ENCODE measurements at regions not wholly inside any gene's neighbourhood (a gene's known extent, or its start where the extent isn't known, plus 50 kb on each side); places are given as distances from the start of the nearest gene placed in this dataset.

DNA sequence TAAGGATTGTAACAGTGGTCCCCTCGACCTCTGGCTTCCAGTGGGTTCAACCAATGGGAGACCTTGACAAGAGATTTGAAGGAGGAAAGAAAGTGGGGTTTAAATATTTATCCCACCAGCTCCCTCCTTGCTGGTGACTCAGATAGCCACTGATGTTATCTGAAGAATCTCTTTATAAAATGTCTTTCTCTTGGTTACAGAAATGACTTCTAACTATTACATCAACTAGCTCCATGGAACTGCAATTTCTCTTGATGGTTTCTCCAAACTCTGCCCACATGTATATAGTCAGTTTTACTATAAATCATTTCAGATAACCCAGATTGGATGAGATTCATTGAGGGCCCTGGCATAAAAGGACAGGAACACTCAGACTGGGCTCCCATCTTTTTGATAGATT lies 920.2 kb upstream of the SOX9 start:
- H3K18ac ChIP-seq (ENCODE audit: extremely low read depth, low read length), result no peak overlapping the region
- no peak overlapping the region for H3K23ac ChIP-seq (ENCODE audit: insufficient read length)
- no peaks in the 10 kb centered on the region for H3K27me3 ChIP-seq (replicated peaks in 1 of 4; ENCODE audit: control insufficient read depth in 3 of 4, extremely low read depth in 1 of 4, insufficient read depth in 3 of 4, low read length in 3 of 4)
- H2AK5ac ChIP-seq (ENCODE audit: low read depth, low read length), result no peak overlapping the region
- H3K79me1 ChIP-seq (ENCODE audit: low read depth, low read length), result no peaks in the 10 kb centered on the region
- H3K36me3 ChIP-seq (ENCODE audit: control insufficient read depth in 2 of 4, insufficient read depth in 4 of 4, low read length in 3 of 4), result no peaks in the 10 kb centered on the region
- H3K9ac ChIP-seq (replicated peaks in 1 of 4; ENCODE audit: extremely low read depth in 1 of 4, low read depth in 3 of 4, low read length in 3 of 4), result no peak overlapping the region
- H2BK20ac ChIP-seq (ENCODE audit: low read length), result no peak overlapping the region
- no peak overlapping the region for H4K8ac ChIP-seq (ENCODE audit: extremely low read depth, insufficient read depth, low read length)
- H3K79me2 ChIP-seq (ENCODE audit: control insufficient read depth in 1 of 2, insufficient read depth in 2 of 2, low read length in 2 of 2), result no peaks in the 10 kb centered on the region
- no peaks in the 10 kb centered on the region for H3K9me3 ChIP-seq (ENCODE audit: insufficient read depth in 2 of 2, low read depth in 1 of 2, low read length in 1 of 2)
- ChIA-PET POLR2A (ENCODE audit: partially characterized antibody) (no interaction called here), CTCF (ENCODE audit: partially characterized antibody) (no interaction called here)
- H3K56ac ChIP-seq (replicated peaks; ENCODE audit: insufficient read length, low read depth, low read length), result no peak overlapping the region
- H4K5ac ChIP-seq (ENCODE audit: insufficient read length, low read depth, low read length), result no peak overlapping the region
- H3K4me1 ChIP-seq (replicated peaks in 1 of 4; ENCODE audit: control insufficient read depth in 3 of 4, insufficient read depth in 4 of 4, low read length in 3 of 4), result no peaks in the 10 kb centered on the region
- H3K27ac ChIP-seq (ENCODE audit: low read depth, low read length), result no peak overlapping the region
- no peak overlapping the region for H3K4me3 ChIP-seq (ENCODE audit: extremely low read depth in 1 of 4, insufficient read depth in 2 of 4, low read depth in 3 of 4, low read length in 4 of 4)
- H2BK15ac ChIP-seq (ENCODE audit: low read length), result no peak overlapping the region
- H2AFZ ChIP-seq (ENCODE audit: low read length), result no peak overlapping the region
- H2BK5ac ChIP-seq (ENCODE audit: low read depth, low read length), result no peak overlapping the region
- DNase-seq (ENCODE audit: low read depth in 1 of 2, low spot score in 2 of 2) (no peak), FAIRE-seq (no peak)
- no peak overlapping the region for H3K4me2 ChIP-seq (ENCODE audit: insufficient read depth in 1 of 2, low read depth in 2 of 2, low read length in 2 of 2)
- H2BK120ac ChIP-seq (replicated peaks; ENCODE audit: low read depth, low read length), result no peak overlapping the region
- H4K20me1 ChIP-seq (replicated peaks in 1 of 2; ENCODE audit: control insufficient read depth in 1 of 2, insufficient read depth in 2 of 2, low read length in 2 of 2), result no peaks in the 10 kb centered on the region
- no peak overlapping the region for H4K91ac ChIP-seq (replicated peaks; ENCODE audit: insufficient read length, low read length)
- no peaks in the 10 kb centered on the region for H3K23me2 ChIP-seq (ENCODE audit: low read depth, low read length)
- no peak overlapping the region for H2BK12ac ChIP-seq (ENCODE audit: low read depth, low read length)
- H3K14ac ChIP-seq (ENCODE audit: insufficient read length), result no peak overlapping the region
- H3K4ac ChIP-seq (replicated peaks; ENCODE audit: insufficient read length, low read depth, low read length), result no peak overlapping the region
- WGBS, 2 experiments (ENCODE audit: extremely low coverage in 1 of 2, insufficient coverage in 1 of 2, insufficient read length in 1 of 2, insufficient replicate concordance in 2 of 2, low coverage in 1 of 2, low lambda C conversion rate in 2 of 2, missing lambda C conversion rate in 1 of 2), result 94% methylated on average over 1 of the region's 1 CpG; no CpG with 5 or more reads in 1 of the 2 experiments
- TF ChIP-seq GABPA (IDR thresholded peaks at IDR 0.05; ENCODE audit: borderline replicate concordance, insufficient read depth, low read length), result no peak
- TF ChIP-seq TBP (IDR thresholded peaks at IDR 0.05; ENCODE audit: low read depth, low read length), result no peak
- no peak for TF ChIP-seq RFX5 (IDR thresholded peaks at IDR 0.05; ENCODE audit: borderline replicate concordance, low read depth, low read length)
- TF ChIP-seq, protein P1, sequence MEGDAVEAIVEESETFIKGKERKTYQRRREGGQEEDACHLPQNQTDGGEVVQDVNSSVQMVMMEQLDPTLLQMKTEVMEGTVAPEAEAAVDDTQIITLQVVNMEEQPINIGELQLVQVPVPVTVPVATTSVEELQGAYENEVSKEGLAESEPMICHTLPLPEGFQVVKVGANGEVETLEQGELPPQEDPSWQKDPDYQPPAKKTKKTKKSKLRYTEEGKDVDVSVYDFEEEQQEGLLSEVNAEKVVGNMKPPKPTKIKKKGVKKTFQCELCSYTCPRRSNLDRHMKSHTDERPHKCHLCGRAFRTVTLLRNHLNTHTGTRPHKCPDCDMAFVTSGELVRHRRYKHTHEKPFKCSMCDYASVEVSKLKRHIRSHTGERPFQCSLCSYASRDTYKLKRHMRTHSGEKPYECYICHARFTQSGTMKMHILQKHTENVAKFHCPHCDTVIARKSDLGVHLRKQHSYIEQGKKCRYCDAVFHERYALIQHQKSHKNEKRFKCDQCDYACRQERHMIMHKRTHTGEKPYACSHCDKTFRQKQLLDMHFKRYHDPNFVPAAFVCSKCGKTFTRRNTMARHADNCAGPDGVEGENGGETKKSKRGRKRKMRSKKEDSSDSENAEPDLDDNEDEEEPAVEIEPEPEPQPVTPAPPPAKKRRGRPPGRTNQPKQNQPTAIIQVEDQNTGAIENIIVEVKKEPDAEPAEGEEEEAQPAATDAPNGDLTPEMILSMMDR (IDR thresholded peaks at IDR 0.05; ENCODE audit: control extremely low read depth in 1 of 3, insufficient read depth in 1 of 3, low read depth in 1 of 3, low read length in 3 of 3), result no peak
- TF ChIP-seq POU5F1 (IDR thresholded peaks at IDR 0.05; ENCODE audit: low read depth, low read length), result no peak
- TF ChIP-seq EGR1 (IDR thresholded peaks at IDR 0.05; ENCODE audit: borderline replicate concordance, low read depth, low read length), result no peak
- no peak for TF ChIP-seq NRF1 (IDR thresholded peaks at IDR 0.05; ENCODE audit: low read depth, low read length)
- TF ChIP-seq SP4 (IDR thresholded peaks at IDR 0.05; ENCODE audit: low read length), result no peak
- no peak for TF ChIP-seq CTBP2 (IDR thresholded peaks at IDR 0.05; ENCODE audit: borderline replicate concordance, insufficient read depth, insufficient read length, low read length)
- TF ChIP-seq RAD21 (IDR thresholded peaks at IDR 0.05 in 1 of 2, conservative IDR thresholded peaks at IDR 0.05 in 1 of 2; ENCODE audit: low read depth in 2 of 2, low read length in 2 of 2), result no peak
